ENCODE measurements at regions not wholly inside any gene's neighbourhood (a gene's known extent, or its start where the extent isn't known, plus 50 kb on each side); places are given as distances from the start of the nearest gene placed in this dataset.

DNA sequence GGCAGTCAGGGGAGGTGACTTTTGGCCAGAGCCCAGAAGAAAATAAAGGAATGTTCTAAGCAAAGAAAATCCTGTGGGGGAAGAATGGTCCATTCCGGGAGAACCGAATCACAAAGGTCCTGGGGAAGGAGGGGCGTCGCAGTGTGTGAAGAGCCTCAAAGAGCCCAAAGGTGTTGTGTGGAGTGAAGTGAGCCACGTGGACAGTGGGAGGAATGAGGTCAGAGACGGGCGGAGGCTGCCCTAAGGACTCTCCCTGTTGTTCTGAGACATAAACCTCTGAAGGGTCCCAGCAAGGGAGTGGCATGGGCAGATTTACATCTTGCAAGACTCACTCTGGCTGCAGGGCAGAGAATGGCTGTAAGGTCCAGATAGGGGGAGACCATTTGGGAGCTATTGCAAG lies 91.3 kb upstream of the SEC11C start:
- TF ChIP-seq SMC3 (conservative IDR thresholded peaks at IDR 0.05; ENCODE audit: poor library complexity), result no peak
- TF ChIP-seq MXI1 (conservative IDR thresholded peaks at IDR 0.05; ENCODE audit: poor library complexity, severe bottlenecking), result no peak
- TF ChIP-seq EP300 (conservative IDR thresholded peaks at IDR 0.05; ENCODE audit: poor library complexity, severe bottlenecking), result no peak
- TF ChIP-seq, protein P1, sequence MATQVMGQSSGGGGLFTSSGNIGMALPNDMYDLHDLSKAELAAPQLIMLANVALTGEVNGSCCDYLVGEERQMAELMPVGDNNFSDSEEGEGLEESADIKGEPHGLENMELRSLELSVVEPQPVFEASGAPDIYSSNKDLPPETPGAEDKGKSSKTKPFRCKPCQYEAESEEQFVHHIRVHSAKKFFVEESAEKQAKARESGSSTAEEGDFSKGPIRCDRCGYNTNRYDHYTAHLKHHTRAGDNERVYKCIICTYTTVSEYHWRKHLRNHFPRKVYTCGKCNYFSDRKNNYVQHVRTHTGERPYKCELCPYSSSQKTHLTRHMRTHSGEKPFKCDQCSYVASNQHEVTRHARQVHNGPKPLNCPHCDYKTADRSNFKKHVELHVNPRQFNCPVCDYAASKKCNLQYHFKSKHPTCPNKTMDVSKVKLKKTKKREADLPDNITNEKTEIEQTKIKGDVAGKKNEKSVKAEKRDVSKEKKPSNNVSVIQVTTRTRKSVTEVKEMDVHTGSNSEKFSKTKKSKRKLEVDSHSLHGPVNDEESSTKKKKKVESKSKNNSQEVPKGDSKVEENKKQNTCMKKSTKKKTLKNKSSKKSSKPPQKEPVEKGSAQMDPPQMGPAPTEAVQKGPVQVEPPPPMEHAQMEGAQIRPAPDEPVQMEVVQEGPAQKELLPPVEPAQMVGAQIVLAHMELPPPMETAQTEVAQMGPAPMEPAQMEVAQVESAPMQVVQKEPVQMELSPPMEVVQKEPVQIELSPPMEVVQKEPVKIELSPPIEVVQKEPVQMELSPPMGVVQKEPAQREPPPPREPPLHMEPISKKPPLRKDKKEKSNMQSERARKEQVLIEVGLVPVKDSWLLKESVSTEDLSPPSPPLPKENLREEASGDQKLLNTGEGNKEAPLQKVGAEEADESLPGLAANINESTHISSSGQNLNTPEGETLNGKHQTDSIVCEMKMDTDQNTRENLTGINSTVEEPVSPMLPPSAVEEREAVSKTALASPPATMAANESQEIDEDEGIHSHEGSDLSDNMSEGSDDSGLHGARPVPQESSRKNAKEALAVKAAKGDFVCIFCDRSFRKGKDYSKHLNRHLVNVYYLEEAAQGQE (IDR thresholded peaks at IDR 0.05; ENCODE audit: borderline replicate concordance), result no peak
- TF ChIP-seq POLR2AphosphoS5 (IDR thresholded peaks at IDR 0.05), result no peak
- no peak for TF ChIP-seq EZH2 (IDR thresholded peaks at IDR 0.05; ENCODE audit: borderline replicate concordance, insufficient read depth, low read length, poor library complexity, severe bottlenecking)
- no peak for TF ChIP-seq TAF1 (IDR thresholded peaks at IDR 0.05; ENCODE audit: low read depth)
- TF ChIP-seq, protein P2, sequence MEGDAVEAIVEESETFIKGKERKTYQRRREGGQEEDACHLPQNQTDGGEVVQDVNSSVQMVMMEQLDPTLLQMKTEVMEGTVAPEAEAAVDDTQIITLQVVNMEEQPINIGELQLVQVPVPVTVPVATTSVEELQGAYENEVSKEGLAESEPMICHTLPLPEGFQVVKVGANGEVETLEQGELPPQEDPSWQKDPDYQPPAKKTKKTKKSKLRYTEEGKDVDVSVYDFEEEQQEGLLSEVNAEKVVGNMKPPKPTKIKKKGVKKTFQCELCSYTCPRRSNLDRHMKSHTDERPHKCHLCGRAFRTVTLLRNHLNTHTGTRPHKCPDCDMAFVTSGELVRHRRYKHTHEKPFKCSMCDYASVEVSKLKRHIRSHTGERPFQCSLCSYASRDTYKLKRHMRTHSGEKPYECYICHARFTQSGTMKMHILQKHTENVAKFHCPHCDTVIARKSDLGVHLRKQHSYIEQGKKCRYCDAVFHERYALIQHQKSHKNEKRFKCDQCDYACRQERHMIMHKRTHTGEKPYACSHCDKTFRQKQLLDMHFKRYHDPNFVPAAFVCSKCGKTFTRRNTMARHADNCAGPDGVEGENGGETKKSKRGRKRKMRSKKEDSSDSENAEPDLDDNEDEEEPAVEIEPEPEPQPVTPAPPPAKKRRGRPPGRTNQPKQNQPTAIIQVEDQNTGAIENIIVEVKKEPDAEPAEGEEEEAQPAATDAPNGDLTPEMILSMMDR (IDR thresholded peaks at IDR 0.05; ENCODE audit: poor library complexity, severe bottlenecking), result no peak
- TF ChIP-seq RAD21 (conservative IDR thresholded peaks at IDR 0.05), result no peak
- no peak overlapping the region for H2AFZ ChIP-seq (ENCODE audit: low read depth, low read length)

DNA sequence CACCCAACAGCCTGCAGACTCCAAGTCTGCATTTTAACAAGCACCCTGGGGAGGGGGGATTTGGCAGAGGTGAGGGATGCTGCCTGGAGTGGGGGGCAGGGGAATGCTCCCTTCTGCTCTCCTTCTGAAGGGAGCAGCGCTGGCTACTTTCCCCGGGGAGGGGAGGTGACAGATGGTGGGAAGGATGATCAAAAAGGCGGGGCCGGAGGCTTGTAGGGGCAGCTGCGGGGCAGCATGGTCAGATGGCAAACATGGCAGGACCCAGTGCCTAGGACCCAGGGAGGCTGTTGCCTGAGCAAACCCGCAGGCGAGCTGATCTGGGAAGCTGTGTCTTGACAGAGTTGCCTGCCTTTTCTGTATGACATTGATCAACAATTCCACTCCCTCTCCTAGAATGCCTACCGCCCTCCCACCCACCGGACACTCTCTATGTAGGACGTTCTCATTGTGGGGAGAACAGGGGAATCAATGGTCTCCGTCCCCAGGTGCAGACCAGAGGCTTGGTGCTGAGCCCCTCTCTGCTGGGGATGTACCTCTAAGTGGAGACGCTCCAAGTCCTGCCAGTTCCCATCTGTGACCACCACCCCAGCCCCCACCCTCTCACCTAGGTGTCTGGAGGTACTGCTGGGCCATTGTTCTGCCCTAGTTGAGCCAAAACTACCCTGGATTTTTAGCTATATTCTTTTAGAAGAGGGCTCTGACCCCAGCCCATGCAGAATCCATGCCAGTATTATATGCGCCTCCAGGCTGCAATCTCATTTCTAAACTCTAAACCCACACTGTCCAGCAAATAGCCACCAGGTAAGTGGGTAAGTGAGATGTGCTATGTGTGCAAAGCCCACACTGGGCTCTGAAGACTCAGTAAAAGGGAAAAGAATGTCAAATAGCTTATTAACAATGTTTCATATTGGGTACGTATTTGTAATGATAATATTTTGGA lies 89.7 kb upstream of the SEC11C start:
- no peak overlapping the region for H3K27ac ChIP-seq (ENCODE audit: low read length)
- no peak overlapping the region for H3K9ac ChIP-seq (ENCODE audit: low read length)
- no peak overlapping the region for H3K4me2 ChIP-seq (ENCODE audit: low read length)
- no peak overlapping the region for H2AFZ ChIP-seq (ENCODE audit: low read depth, low read length)
- H3F3A ChIP-seq (ENCODE audit: insufficient read depth, low read length, poor library complexity, severe bottlenecking), result no peaks in the 10 kb centered on the region
- TF ChIP-seq TAF1 (IDR thresholded peaks at IDR 0.05; ENCODE audit: low read depth), result no peak
- TF ChIP-seq POLR2AphosphoS5 (IDR thresholded peaks at IDR 0.05), result no peak
- no peak for TF ChIP-seq EZH2 (IDR thresholded peaks at IDR 0.05; ENCODE audit: borderline replicate concordance, insufficient read depth, low read length, poor library complexity, severe bottlenecking)
- TF ChIP-seq, protein P2 (IDR thresholded peaks at IDR 0.05; ENCODE audit: poor library complexity, severe bottlenecking), result no peak
- TF ChIP-seq, protein P1 (IDR thresholded peaks at IDR 0.05; ENCODE audit: borderline replicate concordance), result no peak
- no peak for TF ChIP-seq EP300 (conservative IDR thresholded peaks at IDR 0.05; ENCODE audit: poor library complexity, severe bottlenecking)
- no peak for TF ChIP-seq MXI1 (conservative IDR thresholded peaks at IDR 0.05; ENCODE audit: poor library complexity, severe bottlenecking)
- no peak for TF ChIP-seq RAD21 (conservative IDR thresholded peaks at IDR 0.05)
- TF ChIP-seq SMC3 (conservative IDR thresholded peaks at IDR 0.05; ENCODE audit: poor library complexity), result no peak
- no peaks in the 10 kb centered on the region for H3K36me3 ChIP-seq (ENCODE audit: insufficient read depth, low read length)
- no peaks in the 10 kb centered on the region for H3K79me2 ChIP-seq (replicated peaks; ENCODE audit: insufficient read depth, low read length)
- no peaks in the 10 kb centered on the region for H3K9me2 ChIP-seq (ENCODE audit: insufficient read depth, low read length)
- no peaks in the 10 kb centered on the region for H4K20me1 ChIP-seq (ENCODE audit: insufficient read depth)
- H3K4me3 ChIP-seq (ENCODE audit: low read length), result no peak overlapping the region
- no peaks in the 10 kb centered on the region for H3K9me3 ChIP-seq (ENCODE audit: low read length)
- no peaks in the 10 kb centered on the region for H3K27me3 ChIP-seq (ENCODE audit: insufficient read depth, low read depth, low read length)

More for the DNA sequence above, 91.3 kb upstream of the SEC11C start:
- H3K27ac ChIP-seq (ENCODE audit: low read length), result no peak overlapping the region
- no peaks in the 10 kb centered on the region for H3K9me2 ChIP-seq (ENCODE audit: insufficient read depth, low read length)
- no peaks in the 10 kb centered on the region for H3K79me2 ChIP-seq (replicated peaks; ENCODE audit: insufficient read depth, low read length)
- no peak overlapping the region for H3K4me3 ChIP-seq (ENCODE audit: low read length)
- no peaks in the 10 kb centered on the region for H3K9me3 ChIP-seq (ENCODE audit: low read length)
- no peaks in the 10 kb centered on the region for H4K20me1 ChIP-seq (ENCODE audit: insufficient read depth)
- H3K4me2 ChIP-seq (ENCODE audit: low read length), result no peak overlapping the region
- H3K36me3 ChIP-seq (ENCODE audit: insufficient read depth, low read length), result no peaks in the 10 kb centered on the region
- H3F3A ChIP-seq (ENCODE audit: insufficient read depth, low read length, poor library complexity, severe bottlenecking), result no peaks in the 10 kb centered on the region
- no peak overlapping the region for H3K9ac ChIP-seq (ENCODE audit: low read length)
- H3K27me3 ChIP-seq (ENCODE audit: insufficient read depth, low read depth, low read length), result no peaks in the 10 kb centered on the region

All from neural cell (in vitro differentiated cells).